Fibroblast of peridontal ligament (primary cell): ENCODE measurements at regions not wholly inside any gene's neighbourhood (a gene's known extent, or its start where the extent isn't known, plus 50 kb on each side); places are given as distances from the start of the nearest gene placed in this dataset.
"Not testable (repeated sequence)": the region's sequence is repeated elsewhere in the genome, so short reads cannot be mapped to it uniquely, and the experiment has no call there.

Experiments used
- DNase-seq: peaks from one replicate; pipeline ENCODE4 v3.0.0-alpha.2; 2010; ENCODE audit errors: extremely low read depth

- peak; percentile 91 for DNase-seq
These were observed 65.6 kb downstream of the OPTC start for GRCh38 chr1:203559523-203559922.

GRCh38 chr1:203561761-203562160 is 64.9 kb upstream of the ATP2B4 start:
- not testable (repeated sequence) for DNase-seq

GRCh38 chr1:203563291-203563690 is 63.3 kb upstream of the ATP2B4 start:
- peak; percentile 45 for DNase-seq

- peak; percentile 61 for DNase-seq
These were observed 62.6 kb upstream of the ATP2B4 start for GRCh38 chr1:203564024-203564423.

- DNase-seq: no peak
These were observed 61.6 kb upstream of the ATP2B4 start for GRCh38 chr1:203565049-203565448.

- no peak for DNase-seq
These were observed 60.7 kb upstream of the ATP2B4 start for GRCh38 chr1:203565981-203566380.

GRCh38 chr1:203566966-203567365 is 59.7 kb upstream of the ATP2B4 start:
- DNase-seq: not testable (repeated sequence)

- DNase-seq: no peak
These were observed 59.0 kb upstream of the ATP2B4 start for GRCh38 chr1:203567596-203567995.

GRCh38 chr1:203569490-203570318 is 56.9 kb upstream of the ATP2B4 start:
- no peak for DNase-seq

GRCh38 chr1:203570805-203571204 is 55.8 kb upstream of the ATP2B4 start:
- DNase-seq: no peak

GRCh38 chr1:203571661-203572060 is 55.0 kb upstream of the ATP2B4 start:
- no peak for DNase-seq

- DNase-seq: peak; percentile 76
These were observed 54.5 kb upstream of the ATP2B4 start for GRCh38 chr1:203572134-203572625.

GRCh38 chr1:203573730-203574129 is 52.9 kb upstream of the ATP2B4 start:
- DNase-seq: no peak
